Transverse colon (tissue), 3 donors: ENCODE measurements at regions not wholly inside any gene's neighbourhood (a gene's known extent, or its start where the extent isn't known, plus 50 kb on each side); places are given as distances from the start of the nearest gene placed in this dataset.

Experiments used
- EP300 ChIP-seq: sonication (generic); formaldehyde crosslinking; IDR thresholded peaks from one replicate; pipeline ENCODE4 v1.6.1; 2017; ENCODE audit warnings: antibody characterized with exemption, low read depth
- POLR2A ChIP-seq: fragments of 450-650 bp; IDR thresholded peaks from one replicate; pipeline ENCODE4 v1.6.1; 2016; ENCODE audit warnings: antibody characterized with exemption, mild to moderate bottlenecking, moderate library complexity
- TF ChIP-seq, protein P1 (sequence below), 5 experiments: fragments of 200-600 bp in 3 of 5; fragments of 450-650 bp in 2 of 5; sonication (generic) in 3 of 5; IDR thresholded peaks; 1 replicate in 2 of 5; 2 replicates in 3 of 5; pipeline ENCODE4 v1.5.1; 2016 to 2017; ENCODE audit warnings: antibody characterized with exemption in 5 of 5, inconsistent platforms in 3 of 5, mild to moderate bottlenecking in 2 of 5, moderate library complexity in 1 of 5

DNA sequence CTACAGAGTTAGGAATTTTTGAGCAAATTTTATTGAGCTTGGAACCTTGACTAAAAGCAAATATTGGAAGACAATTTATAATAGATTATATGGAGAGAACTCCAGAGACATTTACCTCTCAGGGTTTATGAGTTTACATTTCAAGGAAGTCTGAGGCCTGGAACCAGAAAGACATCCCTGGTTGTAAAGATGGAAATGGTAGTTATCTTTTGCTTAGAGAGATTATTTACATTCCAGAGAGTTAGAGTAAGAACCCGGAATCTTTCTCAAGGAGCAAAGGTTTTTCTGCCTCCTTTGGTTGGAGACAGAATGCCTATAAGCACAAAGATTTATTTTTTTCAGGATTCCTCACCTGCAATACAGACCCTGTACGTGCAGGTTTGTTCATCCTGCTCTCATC lies 458.1 kb downstream of the TBL1XR1 start:
- no peak for TF ChIP-seq POLR2A
- TF ChIP-seq, protein P1, sequence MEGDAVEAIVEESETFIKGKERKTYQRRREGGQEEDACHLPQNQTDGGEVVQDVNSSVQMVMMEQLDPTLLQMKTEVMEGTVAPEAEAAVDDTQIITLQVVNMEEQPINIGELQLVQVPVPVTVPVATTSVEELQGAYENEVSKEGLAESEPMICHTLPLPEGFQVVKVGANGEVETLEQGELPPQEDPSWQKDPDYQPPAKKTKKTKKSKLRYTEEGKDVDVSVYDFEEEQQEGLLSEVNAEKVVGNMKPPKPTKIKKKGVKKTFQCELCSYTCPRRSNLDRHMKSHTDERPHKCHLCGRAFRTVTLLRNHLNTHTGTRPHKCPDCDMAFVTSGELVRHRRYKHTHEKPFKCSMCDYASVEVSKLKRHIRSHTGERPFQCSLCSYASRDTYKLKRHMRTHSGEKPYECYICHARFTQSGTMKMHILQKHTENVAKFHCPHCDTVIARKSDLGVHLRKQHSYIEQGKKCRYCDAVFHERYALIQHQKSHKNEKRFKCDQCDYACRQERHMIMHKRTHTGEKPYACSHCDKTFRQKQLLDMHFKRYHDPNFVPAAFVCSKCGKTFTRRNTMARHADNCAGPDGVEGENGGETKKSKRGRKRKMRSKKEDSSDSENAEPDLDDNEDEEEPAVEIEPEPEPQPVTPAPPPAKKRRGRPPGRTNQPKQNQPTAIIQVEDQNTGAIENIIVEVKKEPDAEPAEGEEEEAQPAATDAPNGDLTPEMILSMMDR (IDR thresholded peaks at IDR 0.05), result no peak
- TF ChIP-seq EP300, result no peak
